Ectodermal cell (in vitro differentiated cells): ENCODE measurements at regions not wholly inside any gene's neighbourhood (a gene's known extent, or its start where the extent isn't known, plus 50 kb on each side); places are given as distances from the start of the nearest gene placed in this dataset.
A peak's percentile ranks its signal among the peaks of the same experiment; 100 is the strongest.

Experiments
- H3K27ac ChIP-seq: 2 replicates; pipeline ENCODE4 v1.7.0; 2013; ENCODE audit warnings: mild to moderate bottlenecking, low read depth, low read length; ENCODE audit not compliant: insufficient read depth, poor library complexity, severe bottlenecking
- H3K27me3 ChIP-seq: 2 replicates; pipeline ENCODE4 v1.7.0; 2013; ENCODE audit warnings: mild to moderate bottlenecking, low read length; ENCODE audit not compliant: insufficient read depth, control insufficient read depth, poor library complexity, severe bottlenecking
- H3K36me3 ChIP-seq: one replicate; pipeline ENCODE4 v1.7.0; 2013; ENCODE audit warnings: low read length; ENCODE audit not compliant: control insufficient read depth, insufficient read depth
- H3K4me1 ChIP-seq: one replicate; pipeline ENCODE4 v1.7.0; 2013; ENCODE audit warnings: low read length; ENCODE audit not compliant: control insufficient read depth, insufficient read depth
- H3K4me3 ChIP-seq: 2 replicates; pipeline ENCODE4 v1.7.0; 2013; ENCODE audit warnings: low read depth, low read length, control low read depth; ENCODE audit not compliant: insufficient read depth
- H3K9me3 ChIP-seq: 2 replicates; pipeline ENCODE4 v1.7.0; 2013; ENCODE audit warnings: mild to moderate bottlenecking, low read length, moderate library complexity; ENCODE audit not compliant: control insufficient read depth
- WGBS, 2 experiments: methylation state at CpG; one replicate each; pipeline ENCODE4 v1.1.7; 2013; ENCODE audit warnings: missing lambda C conversion rate in 2 of 2; 5-methylcytosine and 5-hydroxymethylcytosine counted together

- H3K27me3 ChIP-seq, result no peaks in the 10 kb centered on the region
- H3K36me3 ChIP-seq, result no peaks in the 10 kb centered on the region
- no peak overlapping the region for H3K27ac ChIP-seq
- H3K9me3 ChIP-seq, result no peaks in the 10 kb centered on the region
- H3K4me3 ChIP-seq, result no peak overlapping the region
- 91 to 92% methylated on average over 12 of the region's 12 CpGs for WGBS, 2 experiments
- H3K4me1 ChIP-seq, result peaks cover 6% of the 10 kb centered on the region
These were observed 61.8 kb upstream of the SDK1 start for GRCh38 chr7:3239291-3239691.

DNA sequence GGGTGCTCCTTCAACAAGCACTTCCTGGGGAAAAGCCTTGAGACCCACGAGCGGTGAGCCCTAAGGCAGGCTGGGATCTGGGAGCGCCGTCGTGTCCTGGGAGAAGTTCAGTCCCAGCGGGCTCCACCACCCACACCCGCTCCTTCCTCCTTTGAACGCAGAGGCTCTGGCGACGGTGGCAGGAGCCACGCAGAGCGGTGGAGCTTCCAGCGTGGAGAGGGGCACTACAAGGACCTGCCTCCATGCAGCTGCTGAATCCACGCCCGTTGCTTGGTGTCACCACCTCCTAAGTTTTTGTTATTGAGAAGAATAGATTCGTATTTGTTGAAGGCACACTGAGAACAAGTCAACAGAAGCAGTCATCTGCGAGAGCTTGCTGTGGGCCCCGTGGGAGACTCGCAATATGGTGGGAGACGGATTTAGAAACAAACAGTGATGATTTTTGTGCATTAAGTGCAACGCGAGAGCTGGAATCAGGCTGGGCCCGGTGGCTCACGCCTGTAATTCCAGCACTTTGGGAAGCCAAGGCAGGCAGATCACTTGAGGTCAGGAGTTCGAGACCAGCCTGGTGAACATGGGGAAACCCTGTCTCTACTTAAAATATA is 60.1 kb upstream of the SDK1 start:
- WGBS, 2 experiments, result 84 to 87% methylated on average over 25 of the region's 25 CpGs
- Histone ChIP-seq H3K4me1 (peaks cover 6% of the 10 kb centered on the region), H3K27ac (no peak overlapping the region), H3K9me3 (no peaks in the 10 kb centered on the region), H3K36me3 (no peaks in the 10 kb centered on the region), H3K27me3 (no peaks in the 10 kb centered on the region), H3K4me3 (no peak overlapping the region)

GRCh38 chr7:3241686-3242258 is 59.3 kb upstream of the SDK1 start:
- Histone ChIP-seq H3K4me1 (peaks cover 6% of the 10 kb centered on the region), H3K9me3 (no peaks in the 10 kb centered on the region), H3K27ac (no peak overlapping the region), H3K4me3 (no peak overlapping the region), H3K36me3 (no peaks in the 10 kb centered on the region), H3K27me3 (no peaks in the 10 kb centered on the region)
- 81 to 94% methylated on average over 6 of the region's 6 CpGs for WGBS, 2 experiments

- Histone ChIP-seq H3K27me3 (no peaks in the 10 kb centered on the region), H3K36me3 (no peaks in the 10 kb centered on the region), H3K9me3 (no peaks in the 10 kb centered on the region), H3K4me1 (peaks cover 6% of the 10 kb centered on the region), H3K27ac (no peak overlapping the region), H3K4me3 (no peak overlapping the region)
- 86 to 94% methylated on average over 2 of the region's 2 CpGs for WGBS, 2 experiments
These were observed 58.6 kb upstream of the SDK1 start for GRCh38 chr7:3242398-3242972.

DNA sequence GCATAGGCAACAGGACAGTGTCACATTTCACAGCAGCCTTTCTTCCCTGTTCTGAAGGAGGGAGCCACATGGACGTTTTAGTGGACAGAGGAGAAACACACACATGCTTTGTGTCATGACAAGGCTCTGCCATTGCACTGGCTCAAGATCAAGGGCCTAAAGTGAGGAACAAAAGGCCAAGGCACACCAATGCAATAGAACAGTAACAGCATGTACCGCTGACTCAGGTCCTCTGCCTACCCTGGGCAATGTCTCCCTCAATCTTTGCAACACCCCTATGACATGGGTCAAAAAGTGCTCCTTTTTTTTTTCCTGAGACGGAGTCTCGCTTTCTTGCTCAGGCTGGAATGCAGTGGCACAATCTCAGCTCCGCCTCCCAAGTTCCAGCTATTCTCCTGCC is 57.8 kb upstream of the SDK1 start:
- WGBS, 2 experiments, result 83 to 85% methylated on average over 5 of the region's 5 CpGs
- no peaks in the 10 kb centered on the region for H3K36me3 ChIP-seq
- no peak overlapping the region for H3K4me3 ChIP-seq
- H3K4me1 ChIP-seq, result peaks cover 6% of the 10 kb centered on the region
- H3K9me3 ChIP-seq, result no peaks in the 10 kb centered on the region
- H3K27me3 ChIP-seq, result no peaks in the 10 kb centered on the region
- no peak overlapping the region for H3K27ac ChIP-seq

DNA sequence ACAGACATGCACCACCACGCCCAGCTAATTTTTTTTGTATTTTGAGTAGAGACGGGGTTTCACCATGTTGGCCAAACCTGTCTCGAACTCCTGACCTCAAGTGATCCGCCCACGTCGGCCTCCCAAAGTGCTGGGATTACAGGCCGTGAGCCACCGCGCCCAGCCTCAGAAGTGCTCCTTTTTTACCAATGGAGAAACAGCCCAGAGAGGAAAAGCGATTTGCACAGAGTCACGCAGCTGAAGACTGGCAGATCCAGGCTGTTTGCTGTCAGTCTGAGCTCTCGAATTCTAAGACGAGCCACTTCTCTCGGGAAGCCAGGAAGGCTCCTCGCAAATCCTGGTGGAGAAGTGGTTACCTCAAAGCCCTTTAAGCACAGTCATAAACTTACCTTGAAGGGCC is 57.4 kb upstream of the SDK1 start:
- H3K4me1 ChIP-seq, result peaks cover 6% of the 10 kb centered on the region
- WGBS, 2 experiments, result 86 to 88% methylated on average over 15 of the region's 15 CpGs
- no peaks in the 10 kb centered on the region for H3K36me3 ChIP-seq
- no peaks in the 10 kb centered on the region for H3K27me3 ChIP-seq
- H3K27ac ChIP-seq, result no peak overlapping the region
- H3K9me3 ChIP-seq, result no peaks in the 10 kb centered on the region
- H3K4me3 ChIP-seq, result no peak overlapping the region

DNA sequence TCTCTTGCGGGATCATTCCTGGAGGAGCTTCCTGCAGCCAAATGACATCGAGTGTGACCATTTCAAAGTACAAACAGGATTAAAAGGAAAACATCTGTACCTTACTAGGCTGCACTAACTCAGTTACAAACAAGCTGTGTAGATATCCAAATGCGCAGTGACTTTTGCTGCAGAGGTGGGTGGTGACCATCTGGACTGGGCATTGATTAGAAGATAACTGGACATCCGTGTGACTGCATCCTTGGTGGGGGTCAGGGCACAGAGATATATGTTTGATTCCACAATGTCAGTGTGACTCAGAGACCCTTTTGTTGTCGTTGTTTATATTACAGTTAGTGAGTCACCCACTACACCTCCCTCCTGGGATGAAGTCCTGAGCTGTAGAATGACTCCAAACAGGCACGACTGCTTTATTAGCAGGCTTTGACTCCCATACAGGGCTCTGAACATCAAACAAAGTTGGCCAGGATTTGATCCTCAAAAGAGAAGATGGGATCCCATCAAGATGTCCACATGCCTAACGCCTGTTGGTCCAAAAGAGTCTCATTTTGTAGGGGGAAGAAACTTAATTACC is 56.7 kb upstream of the SDK1 start:
- no peaks in the 10 kb centered on the region for H3K36me3 ChIP-seq
- no peaks in the 10 kb centered on the region for H3K9me3 ChIP-seq
- no peak overlapping the region for H3K27ac ChIP-seq
- peaks cover 6% of the 10 kb centered on the region for H3K4me1 ChIP-seq
- H3K27me3 ChIP-seq, result no peaks in the 10 kb centered on the region
- WGBS, 2 experiments, result 82 to 83% methylated on average over 7 of the region's 7 CpGs
- H3K4me3 ChIP-seq, result no peak overlapping the region

DNA sequence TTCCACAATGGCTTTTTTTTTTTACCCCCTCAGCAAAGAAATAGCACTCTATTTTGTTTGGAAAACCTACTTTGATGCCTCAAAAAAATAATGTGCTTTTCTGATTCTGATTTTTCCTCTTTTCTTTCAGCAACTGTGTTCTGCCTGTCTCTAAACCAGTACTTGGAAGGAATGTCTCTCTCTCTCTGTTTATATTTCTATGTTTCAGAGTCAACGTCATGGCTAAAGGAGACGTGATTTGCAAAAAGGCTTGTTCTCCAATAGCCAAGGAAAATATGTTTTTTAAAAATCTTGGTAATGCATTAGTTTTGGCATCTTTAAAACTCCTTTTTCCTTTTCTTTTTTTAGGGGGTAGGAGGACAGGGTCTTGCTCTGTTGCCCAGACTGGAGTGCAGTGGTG is 56.0 kb upstream of the SDK1 start:
- no peak overlapping the region for H3K27ac ChIP-seq
- no peaks in the 10 kb centered on the region for H3K36me3 ChIP-seq
- no peaks in the 10 kb centered on the region for H3K27me3 ChIP-seq
- no peaks in the 10 kb centered on the region for H3K9me3 ChIP-seq
- peaks cover 6% of the 10 kb centered on the region for H3K4me1 ChIP-seq
- 88 to 96% methylated on average over 2 of the region's 2 CpGs for WGBS, 2 experiments
- H3K4me3 ChIP-seq, result no peak overlapping the region

DNA sequence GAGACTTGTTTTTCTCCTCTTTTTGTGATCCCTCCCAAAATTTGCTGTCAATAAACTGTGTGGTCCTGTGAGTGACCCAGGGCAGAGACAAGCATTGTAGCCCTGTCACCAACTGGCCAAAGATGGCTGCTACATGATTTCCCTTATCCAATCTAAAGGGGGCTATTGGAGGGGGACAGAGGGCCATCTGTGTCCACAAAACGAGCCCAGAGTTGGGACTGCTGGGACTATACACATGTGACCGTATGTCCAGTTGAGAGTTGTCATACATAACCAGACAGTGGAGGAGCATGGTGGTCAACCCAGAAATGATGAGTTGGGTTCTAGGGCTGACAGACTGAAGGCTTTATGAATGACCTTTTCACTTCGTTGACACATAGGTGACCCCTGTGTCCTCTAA is 55.3 kb upstream of the SDK1 start:
- Histone ChIP-seq H3K36me3 (no peaks in the 10 kb centered on the region), H3K27ac (peak overlapping the region; percentile 64), H3K9me3 (no peaks in the 10 kb centered on the region), H3K4me3 (no peak overlapping the region), H3K27me3 (no peaks in the 10 kb centered on the region), H3K4me1 (peaks cover 6% of the 10 kb centered on the region)
- 71 to 79% methylated on average over 3 of the region's 3 CpGs for WGBS, 2 experiments

DNA sequence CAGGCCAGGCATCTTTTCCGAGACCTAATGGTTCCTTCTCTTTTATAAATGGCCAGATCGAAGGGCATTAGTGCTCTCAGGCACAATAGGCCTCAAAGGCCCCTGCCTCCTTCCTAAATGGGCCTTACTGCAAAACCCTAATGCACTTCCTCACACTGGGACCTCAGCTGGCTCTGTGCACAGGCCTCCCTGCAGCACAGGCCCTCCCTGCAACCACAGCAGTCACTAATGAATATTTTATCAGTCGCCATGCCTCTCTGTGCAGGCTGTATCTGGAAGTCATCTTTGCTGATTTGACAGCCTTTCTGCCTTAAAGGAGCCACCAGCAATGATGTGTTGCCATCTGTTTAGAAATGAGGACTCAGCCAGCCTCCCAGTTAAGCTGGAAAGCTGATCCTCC is 54.9 kb upstream of the SDK1 start:
- no peak overlapping the region for H3K4me3 ChIP-seq
- no peaks in the 10 kb centered on the region for H3K9me3 ChIP-seq
- no peaks in the 10 kb centered on the region for H3K36me3 ChIP-seq
- WGBS, 2 experiments, result 77 to 85% methylated on average over 3 of the region's 3 CpGs
- H3K27me3 ChIP-seq, result no peaks in the 10 kb centered on the region
- H3K27ac ChIP-seq, result peak overlapping the region; percentile 64
- peaks cover 6% of the 10 kb centered on the region for H3K4me1 ChIP-seq
